IMR-90 (cell line): ENCODE measurements at regions not wholly inside any gene's neighbourhood (a gene's known extent, or its start where the extent isn't known, plus 50 kb on each side); places are given as distances from the start of the nearest gene placed in this dataset.

Source experiments
- ATAC-seq: fragments of 200-7000 bp; cut with Tn5 transposase; 2 replicates; pipeline ENCODE4 v1.9.1; 2020; ENCODE audit warnings: low read depth, mild to moderate bottlenecking, moderate library complexity
- BruUV-seq: library from RNA; stranded (reverse); fragments of 400-500 nt; replicated peaks from 2 replicates; lab custom pipeline; 2021; lab: Mats Ljungman, UMichigan
- CTCF ChIA-PET: fragments of 300-600 bp; formaldehyde crosslinking; extraction: SDS; loops from one replicate; lab custom pipeline; 2021; ENCODE audit warnings: antibody characterized with exemption; lab: Yijun Ruan, JAX
- POLR2A ChIA-PET: fragments of 300-600 bp; sonication (Branson Sonifier 250); formaldehyde crosslinking; loops from one replicate; lab custom pipeline; 2022; ENCODE audit warnings: antibody characterized with exemption; ENCODE audit not compliant: unreplicated experiment; lab: Charles Lee
- DNase-seq: peaks from one replicate; pipeline ENCODE4 v3.0.0; 2013
- H2AFZ ChIP-seq: replicated peaks from 2 replicates; pipeline ENCODE3; 2013; ENCODE audit warnings: low read length, mild to moderate bottlenecking; ENCODE audit not compliant: poor library complexity
- H2AK5ac ChIP-seq: 2 replicates; pipeline ENCODE4 v1.6.1; 2013; ENCODE audit warnings: low read depth, low read length, inconsistent platforms
- H2AK9ac ChIP-seq: replicated peaks from 2 replicates; pipeline ENCODE3; 2013; ENCODE audit warnings: mild to moderate bottlenecking, low read depth, low read length, moderate library complexity; ENCODE audit not compliant: poor library complexity
- H2BK120ac ChIP-seq: 2 replicates; pipeline ENCODE4 v1.6.1; 2013; ENCODE audit warnings: low read depth, low read length, inconsistent platforms
- H2BK15ac ChIP-seq: 3 replicates; pipeline ENCODE4 v1.6.1; 2013; ENCODE audit warnings: low read depth, low read length, inconsistent platforms
- H2BK20ac ChIP-seq: 2 replicates; pipeline ENCODE4 v1.6.1; 2013; ENCODE audit warnings: low read depth, mild to moderate bottlenecking, inconsistent platforms, low read length, moderate library complexity
- H2BK5ac ChIP-seq: 2 replicates; pipeline ENCODE4 v1.6.1; 2013; ENCODE audit warnings: mild to moderate bottlenecking, low read depth, low read length, inconsistent platforms; ENCODE audit not compliant: poor library complexity, severe bottlenecking
- H3K14ac ChIP-seq: replicated peaks from 2 replicates; pipeline ENCODE4 v1.6.1; 2013; ENCODE audit warnings: low read depth, low read length, inconsistent platforms
- H3K18ac ChIP-seq: 2 replicates; pipeline ENCODE4 v1.6.1; 2013; ENCODE audit warnings: low read depth, low read length, control low read depth
- H3K23ac ChIP-seq: 2 replicates; pipeline ENCODE4 v1.6.1; 2013; ENCODE audit warnings: low read depth, low read length, inconsistent platforms
- H3K27ac ChIP-seq: 2 replicates; pipeline ENCODE4 v1.5.1; 2013; ENCODE audit warnings: mild to moderate bottlenecking, control low read depth, low read length; ENCODE audit not compliant: insufficient read depth
- H3K27me3 ChIP-seq: 2 replicates; pipeline ENCODE4 v1.6.1; 2013; ENCODE audit warnings: low read length; ENCODE audit not compliant: control insufficient read depth, insufficient read depth
- H3K36me3 ChIP-seq: 2 replicates; pipeline ENCODE4 v1.6.1; 2013; ENCODE audit warnings: low read length, mixed read lengths; ENCODE audit not compliant: control insufficient read depth, insufficient read depth
- H3K4ac ChIP-seq: 2 replicates; pipeline ENCODE4 v1.6.1; 2013; ENCODE audit warnings: low read depth, low read length, inconsistent platforms
- H3K4me1 ChIP-seq: 2 replicates; pipeline ENCODE4 v1.6.1; 2013; ENCODE audit warnings: low read length, mixed read lengths; ENCODE audit not compliant: control insufficient read depth, insufficient read depth
- H3K4me2 ChIP-seq: 2 replicates; pipeline ENCODE4 v1.6.1; 2013; ENCODE audit warnings: low read depth, mild to moderate bottlenecking, control low read depth, low read length, moderate library complexity
- H3K4me3 ChIP-seq: 2 replicates; pipeline ENCODE4 v1.5.1; 2013; ENCODE audit warnings: low read depth, mild to moderate bottlenecking, control low read depth, low read length, moderate library complexity; ENCODE audit not compliant: insufficient read depth
- H3K56ac ChIP-seq: 2 replicates; pipeline ENCODE4 v1.6.1; 2013; ENCODE audit warnings: low read length, inconsistent platforms; ENCODE audit not compliant: insufficient read depth; ENCODE audit errors: extremely low read depth
- H3K79me1 ChIP-seq, 2 experiments: 2 replicates each; pipeline ENCODE4 v1.6.1; 2013; ENCODE audit warnings: low read length in 2 of 2, inconsistent platforms in 1 of 2, low read depth in 1 of 2
- H3K9ac ChIP-seq: 2 replicates; pipeline ENCODE4 v1.6.1; 2013; ENCODE audit warnings: low read depth, low read length, control low read depth
- H3K9me1 ChIP-seq: 2 replicates; pipeline ENCODE4 v1.6.1; 2013; ENCODE audit warnings: low read length, inconsistent platforms; ENCODE audit not compliant: insufficient read depth
- H3K9me3 ChIP-seq: 2 replicates; pipeline ENCODE4 v1.6.1; 2013; ENCODE audit warnings: low read length; ENCODE audit not compliant: control insufficient read depth, insufficient read depth
- H4K20me1 ChIP-seq: 2 replicates; pipeline ENCODE4 v1.6.1; 2013; ENCODE audit warnings: low read length, inconsistent platforms; ENCODE audit not compliant: insufficient read depth
- H4K5ac ChIP-seq: 2 replicates; pipeline ENCODE4 v1.6.1; 2013; ENCODE audit warnings: mild to moderate bottlenecking, low read depth, low read length, control low read depth
- H4K8ac ChIP-seq, 2 experiments: 2 replicates each; pipeline ENCODE4 v1.6.1; 2013; ENCODE audit warnings: low read depth in 2 of 2, low read length in 2 of 2, control low read depth in 1 of 2, inconsistent platforms in 1 of 2
- H4K91ac ChIP-seq: 2 replicates; pipeline ENCODE4 v1.6.1; 2013; ENCODE audit warnings: low read depth, low read length, inconsistent platforms; ENCODE audit not compliant: insufficient read depth
- FOS ChIP-seq: fragments of 150-350 bp; IDR thresholded peaks from 2 replicates; pipeline ENCODE4 v1.6.1; 2016; ENCODE audit warnings: low read depth, low read length
- MAFK ChIP-seq: IDR thresholded peaks from 2 replicates; pipeline ENCODE4 v1.6.1; 2012; ENCODE audit warnings: low read depth, low read length, improper control_type of control experiment
- MXI1 ChIP-seq: IDR thresholded peaks from 2 replicates; pipeline ENCODE4 v1.6.1; 2012; ENCODE audit warnings: low read depth, mild to moderate bottlenecking, low read length, moderate library complexity, borderline replicate concordance
- SMC3 ChIP-seq: fragments of 150-350 bp; IDR thresholded peaks from 2 replicates; pipeline ENCODE4 v1.6.1; 2016; ENCODE audit warnings: low read depth, mild to moderate bottlenecking, antibody characterized with exemption, low read length, moderate library complexity
- dilution Hi-C: fragments of 300-500 bp; cut with HindIII; formaldehyde crosslinking; loops from one replicate; pipeline ENCODE4 v1.14.3; 2018; ENCODE audit warnings: low sequenced_read_pairs; ENCODE audit not compliant: unreplicated experiment
- in situ Hi-C: fragments of 300-500 bp; cut with MboI; formaldehyde crosslinking; loops from 3 replicates; pipeline ENCODE4 v1.14.3; 2019; ENCODE audit warnings: low sequenced_read_pairs, inconsistent platforms, mixed read lengths
- intact Hi-C: fragments of 100-400 bp; cut with micrococcal nuclease; formaldehyde crosslinking; loops from 2 replicates; pipeline ENCODE4 v1.10.0; 2022

DNA sequence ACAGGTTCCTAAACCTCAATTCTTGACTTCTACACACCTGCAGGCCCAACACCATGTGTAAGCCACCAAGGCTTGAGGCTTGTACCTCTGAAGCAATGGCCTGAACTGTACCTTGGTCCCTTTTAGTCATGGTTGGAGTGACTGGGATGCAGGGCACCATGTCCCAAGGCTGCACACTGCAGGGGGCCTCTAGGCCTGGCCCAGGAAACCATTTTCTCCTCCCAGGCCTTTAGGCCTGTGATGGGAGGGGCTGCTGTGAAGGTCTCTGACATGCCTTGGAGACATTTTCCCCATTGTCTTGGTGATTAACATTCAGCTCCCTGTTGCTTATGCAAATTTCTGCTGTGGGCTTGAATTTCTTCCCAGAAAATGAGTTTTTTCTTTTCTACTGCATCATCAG lies 75.8 kb upstream of the ZNF678 start:
- H2BK20ac ChIP-seq = no peak overlapping the region
- POLR2A ChIA-PET = no interaction called here
- H3K4me3 ChIP-seq = no peak overlapping the region
- intact Hi-C loops = loop anchor here (10.0 kb wide), 1 partner anchor 597 kb away; the partner anchor contains the start of gene ARF1
- no peak overlapping the region for H2BK120ac ChIP-seq
- no peaks in the 10 kb centered on the region for H3K36me3 ChIP-seq
- in situ Hi-C loops = loop anchor here (25.0 kb wide), 1 partner anchor 450 kb away; the partner anchor contains the start of gene WNT9A
- H3K56ac ChIP-seq = no peak overlapping the region
- H2AK9ac ChIP-seq = no peak overlapping the region
- no peak overlapping the region for H4K5ac ChIP-seq
- H3K79me1 ChIP-seq = no peaks in the 10 kb centered on the region
- H3K4me1 ChIP-seq = no peaks in the 10 kb centered on the region
- H3K18ac ChIP-seq = no peak overlapping the region
- H4K20me1 ChIP-seq = no peaks in the 10 kb centered on the region
- no peak overlapping the region for H3K4me2 ChIP-seq
- CTCF ChIA-PET = no interaction called here
- no peaks in the 10 kb centered on the region for H3K9me1 ChIP-seq
- H3K9ac ChIP-seq = no peak overlapping the region
- H3K4ac ChIP-seq = no peak overlapping the region
- ATAC-seq (no peak), DNase-seq (no peak)
- H3K14ac ChIP-seq = no peak overlapping the region
- H4K91ac ChIP-seq = no peak overlapping the region
- no peak overlapping the region for H2AK5ac ChIP-seq
- H2BK5ac ChIP-seq = no peak overlapping the region
- H3K27me3 ChIP-seq = peaks cover 2% of the 10 kb centered on the region
- H3K27ac ChIP-seq = no peak overlapping the region
- no TSS peak for BruUV-seq
- H2AFZ ChIP-seq = no peak overlapping the region
- no peak for TF ChIP-seq SMC3
- no peak for TF ChIP-seq FOS
- TF ChIP-seq MXI1 = no peak
- no peak for TF ChIP-seq MAFK
- dilution Hi-C loops = no loop called here
- no peak overlapping the region for H4K8ac ChIP-seq
- no peaks in the 10 kb centered on the region for H3K9me3 ChIP-seq
- H3K23ac ChIP-seq = no peak overlapping the region
- H2BK15ac ChIP-seq = no peak overlapping the region
